ENCODE measurements at regions not wholly inside any gene's neighbourhood (a gene's known extent, or its start where the extent isn't known, plus 50 kb on each side); places are given as distances from the start of the nearest gene placed in this dataset.

DNA sequence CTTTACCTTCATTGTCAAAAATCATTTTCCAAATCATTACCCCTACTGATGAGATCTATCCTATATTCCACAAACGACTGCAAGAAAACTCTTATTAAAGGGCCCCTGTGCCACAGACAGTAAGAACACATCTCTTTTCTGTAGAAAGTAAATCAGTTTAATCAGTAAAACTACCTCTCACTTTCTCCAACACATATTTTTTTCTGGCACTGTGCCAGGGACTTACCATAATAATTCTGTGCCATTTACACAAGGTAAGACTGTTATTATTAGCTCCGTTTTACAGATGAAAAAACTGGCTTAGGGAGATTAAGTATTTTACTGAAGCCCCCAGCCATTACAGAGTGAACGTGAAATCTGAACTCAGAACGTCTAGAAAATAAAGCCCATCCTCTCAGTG, 587.0 kb upstream of the COX7C start:
- no peak for DNase-seq (ENCODE audit: low read depth)

- no peak for DNase-seq (ENCODE audit: low read depth)
Observed at GRCh38 chr5:86038566-86038965, 579.2 kb upstream of the COX7C start.

DNA sequence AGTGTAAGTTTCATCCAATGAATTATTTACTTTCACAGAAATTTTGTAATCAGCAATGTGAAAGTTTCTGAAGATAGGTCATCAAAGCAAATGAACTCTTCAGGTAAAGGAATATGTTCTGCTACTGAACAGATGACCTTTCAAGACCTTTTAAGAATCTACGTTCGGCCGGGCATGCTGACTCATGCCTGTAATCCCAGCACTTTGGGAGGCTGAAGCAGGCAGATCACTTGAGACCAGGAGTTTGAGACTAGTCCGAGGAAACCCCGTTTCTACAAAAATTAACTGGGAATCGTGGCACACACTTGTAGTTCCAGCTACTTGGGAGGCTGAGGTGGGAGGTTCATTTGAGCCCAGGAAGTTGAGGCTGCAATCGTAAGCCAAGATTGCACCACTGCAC, 578.4 kb upstream of the COX7C start:
- DNase-seq (ENCODE audit: low read depth), result no peak

GRCh38 chr5:86070719-86071118, 547.0 kb upstream of the COX7C start:
- DNase-seq (ENCODE audit: low read depth), result no peak

DNA sequence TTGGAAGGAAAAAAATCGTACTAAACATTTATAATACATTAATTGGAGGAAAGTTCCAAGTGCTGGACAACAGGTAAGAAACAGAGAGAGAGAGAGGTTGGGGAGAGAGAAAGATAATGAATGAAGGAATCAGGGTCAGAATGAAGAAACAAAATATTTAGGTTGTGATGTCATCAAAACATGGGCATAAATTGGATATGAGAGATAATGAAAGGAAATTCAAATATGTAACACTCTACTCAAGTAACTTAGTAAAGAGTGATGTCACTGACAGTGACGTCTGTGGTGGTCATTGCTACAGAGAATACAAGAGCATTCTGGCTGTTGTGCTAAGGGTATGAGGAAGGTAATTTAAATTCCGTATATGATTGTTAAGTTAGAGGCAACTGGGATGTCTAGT, 543.4 kb upstream of the COX7C start:
- no peak for DNase-seq (ENCODE audit: low read depth)

DNA sequence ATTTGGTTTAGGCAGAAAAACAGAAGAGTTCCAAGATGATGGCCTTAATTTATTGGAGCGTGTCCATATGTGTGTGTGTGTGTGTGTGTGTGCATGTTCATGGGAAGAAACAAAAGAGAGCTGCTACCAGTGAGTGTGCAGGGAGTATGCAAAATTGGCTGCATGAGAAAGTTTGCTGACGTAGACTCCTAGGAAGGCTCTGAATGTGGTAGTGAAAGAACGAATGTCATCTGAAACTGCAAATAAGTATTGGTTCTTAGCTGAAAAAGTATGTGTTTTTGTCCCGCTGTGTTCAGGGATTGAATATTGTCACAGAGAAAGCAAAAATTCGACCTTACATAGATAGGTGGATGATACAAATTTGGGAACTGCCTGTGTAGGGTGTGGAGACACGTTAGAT, 542.6 kb upstream of the COX7C start:
- no peak for DNase-seq (ENCODE audit: low read depth)

DNA sequence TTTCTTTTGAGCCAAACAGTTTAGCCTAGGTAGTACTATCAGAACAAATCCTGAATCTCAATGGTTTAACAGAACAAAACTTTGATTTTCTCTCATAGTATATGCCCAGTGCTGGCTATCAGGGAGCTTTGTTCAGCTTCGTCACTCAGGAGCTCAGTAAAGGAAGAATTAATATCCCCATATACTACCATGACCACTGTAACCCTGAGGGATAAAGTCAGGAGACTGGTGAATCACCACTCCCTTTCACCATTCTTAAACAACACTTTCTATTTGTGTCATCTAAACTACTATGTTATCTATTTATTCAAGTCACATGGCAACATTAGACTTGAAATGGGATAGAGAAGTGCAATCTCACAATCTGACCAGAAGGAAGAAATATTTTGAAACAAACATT, 522.6 kb upstream of the COX7C start:
- no peak for DNase-seq (ENCODE audit: low read depth)

DNA sequence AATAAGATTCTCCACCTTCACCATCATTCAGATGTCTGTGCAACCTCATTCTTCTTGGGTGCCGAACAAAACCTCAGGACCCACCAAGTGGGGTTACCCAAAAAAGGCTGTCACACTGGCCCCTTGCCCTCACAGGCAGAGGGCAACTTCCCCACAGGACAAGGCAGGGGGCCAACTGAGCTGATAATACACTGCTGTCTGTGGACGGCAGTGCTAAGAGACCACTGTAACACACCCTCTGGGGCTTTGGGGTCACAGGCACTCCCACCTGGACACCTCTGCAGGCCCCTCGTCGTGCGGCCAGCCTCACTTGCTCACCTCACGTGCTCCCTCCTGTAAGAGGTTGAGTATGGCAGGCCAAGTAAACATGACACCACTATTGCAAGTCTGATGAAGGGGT, 515.8 kb upstream of the COX7C start:
- DNase-seq (ENCODE audit: low read depth), result no peak

DNA sequence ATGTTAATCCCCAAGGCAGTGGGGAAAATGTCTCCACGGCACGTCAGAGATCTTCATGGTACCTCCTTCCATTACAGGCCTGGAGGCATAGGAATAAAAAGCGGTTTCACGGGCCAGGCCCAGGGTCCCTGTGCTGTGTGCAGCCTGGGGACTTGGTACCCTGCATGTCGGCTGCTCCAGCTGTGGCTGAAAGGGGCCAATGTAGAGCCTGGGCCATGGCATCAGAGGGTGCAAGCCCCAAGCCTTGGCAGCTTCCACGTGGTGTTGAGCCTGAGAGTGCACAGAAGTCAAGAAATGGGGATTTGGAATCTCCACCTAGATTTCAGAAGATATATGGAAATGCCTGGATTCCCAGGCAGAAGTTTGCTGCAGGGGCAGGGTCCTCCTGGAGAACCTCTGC, 508.9 kb upstream of the COX7C start:
- DNase-seq (ENCODE audit: low read depth), result no peak

GRCh38 chr5:86112249-86112648, 505.5 kb upstream of the COX7C start:
- no peak for DNase-seq (ENCODE audit: low read depth)

DNA sequence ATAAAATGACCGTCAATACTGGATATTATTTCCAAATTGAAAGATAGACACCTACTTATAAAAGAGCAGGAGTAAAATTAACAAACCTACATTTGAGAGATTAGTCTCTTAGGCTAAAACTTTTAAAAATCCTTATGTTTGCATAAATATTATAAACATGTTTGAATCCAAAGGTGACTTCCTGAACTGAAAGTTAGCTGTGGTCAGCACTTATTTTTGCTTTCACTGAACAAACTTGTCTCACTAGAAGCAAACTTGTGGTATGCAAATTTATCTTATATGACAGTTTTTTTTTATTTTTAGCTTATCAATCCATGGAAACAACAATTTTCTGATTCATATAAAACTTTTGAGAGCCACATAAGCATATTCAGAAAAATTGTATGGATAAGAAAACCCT, 502.6 kb upstream of the COX7C start:
- no peak for DNase-seq (ENCODE audit: low read depth)

DNA sequence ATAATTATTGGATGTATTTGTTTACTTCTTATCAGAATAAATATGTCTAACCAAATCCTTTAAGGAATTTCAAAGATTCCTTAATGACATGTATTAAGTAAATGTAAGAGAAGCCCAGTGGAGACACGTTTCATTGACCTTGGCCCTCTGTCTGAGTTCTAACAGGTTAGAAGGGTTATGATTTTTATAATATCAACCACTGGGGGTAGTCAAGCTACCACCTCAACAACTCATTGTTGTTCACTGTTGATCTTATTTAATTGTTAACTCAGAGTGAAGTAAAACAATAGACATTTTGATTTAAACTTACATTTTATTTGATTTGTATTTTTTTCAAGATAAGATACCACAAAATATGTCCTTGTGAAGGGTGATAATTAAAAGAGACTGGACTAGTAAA, 499.2 kb upstream of the COX7C start:
- no peak for DNase-seq (ENCODE audit: low read depth)

- no peak for DNase-seq (ENCODE audit: low read depth)
Observed at GRCh38 chr5:86124333-86124732, 493.4 kb upstream of the COX7C start.

GRCh38 chr5:86125731-86126601, 491.8 kb upstream of the COX7C start:
- DNase-seq (ENCODE audit: low read depth), result no peak

GRCh38 chr5:86127696-86128095, 490.0 kb upstream of the COX7C start:
- no peak for DNase-seq (ENCODE audit: low read depth)

GRCh38 chr5:86129009-86129408, 488.7 kb upstream of the COX7C start:
- no peak for DNase-seq (ENCODE audit: low read depth)

- DNase-seq (ENCODE audit: low read depth), result no peak
Observed at GRCh38 chr5:86137297-86137696, 480.4 kb upstream of the COX7C start.

DNA sequence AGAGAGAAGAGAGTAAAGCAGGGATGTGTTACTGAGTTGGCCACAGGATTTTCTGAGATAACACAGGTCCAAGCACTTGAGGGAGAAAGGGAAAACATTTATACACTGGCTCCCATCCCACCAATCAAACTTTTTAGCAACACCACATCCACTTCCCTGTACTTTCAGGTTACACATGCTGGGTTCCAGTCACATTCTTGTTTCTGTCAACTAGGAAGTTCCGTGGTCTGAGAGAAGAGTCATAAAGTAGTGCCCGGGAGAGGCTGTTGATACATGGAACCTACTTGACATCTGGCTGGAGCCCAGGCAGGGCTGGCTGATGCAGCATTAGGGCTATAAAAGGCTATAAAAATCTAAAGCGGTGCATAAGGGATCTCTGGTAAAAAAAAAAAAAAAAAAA, 473.9 kb upstream of the COX7C start:
- DNase-seq (ENCODE audit: low read depth), result no peak

DNA sequence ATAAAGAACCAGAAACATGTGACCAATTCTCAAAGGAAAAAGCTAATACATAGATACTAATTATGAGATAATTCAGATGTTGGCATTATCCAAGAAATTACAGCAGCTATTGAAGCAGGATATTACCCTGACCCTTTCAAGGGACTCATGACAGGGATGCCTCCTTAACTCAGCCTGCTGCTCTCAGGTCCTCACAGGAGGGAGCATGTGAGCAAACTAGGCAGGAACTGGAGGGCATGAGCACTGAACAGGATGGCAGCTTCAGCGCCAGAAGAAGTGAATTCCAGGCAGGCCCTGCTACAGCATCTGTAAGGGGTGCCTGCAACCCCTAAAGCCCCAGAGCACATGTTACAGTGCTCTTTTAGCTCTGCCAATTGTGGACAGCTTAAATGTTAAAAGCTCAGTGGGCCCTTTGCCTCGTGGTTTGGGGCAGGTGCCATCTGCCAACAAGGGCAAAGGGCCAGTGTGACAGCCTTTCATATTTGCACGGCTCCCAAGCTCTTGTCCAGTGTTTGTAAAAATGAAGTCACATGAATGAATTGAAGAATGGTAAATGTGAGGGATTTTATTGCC, 464.7 kb upstream of the COX7C start:
- no peak for DNase-seq (ENCODE audit: low read depth)

- DNase-seq (ENCODE audit: low read depth), result no peak
Observed at GRCh38 chr5:86155796-86156195, 461.9 kb upstream of the COX7C start.

DNA sequence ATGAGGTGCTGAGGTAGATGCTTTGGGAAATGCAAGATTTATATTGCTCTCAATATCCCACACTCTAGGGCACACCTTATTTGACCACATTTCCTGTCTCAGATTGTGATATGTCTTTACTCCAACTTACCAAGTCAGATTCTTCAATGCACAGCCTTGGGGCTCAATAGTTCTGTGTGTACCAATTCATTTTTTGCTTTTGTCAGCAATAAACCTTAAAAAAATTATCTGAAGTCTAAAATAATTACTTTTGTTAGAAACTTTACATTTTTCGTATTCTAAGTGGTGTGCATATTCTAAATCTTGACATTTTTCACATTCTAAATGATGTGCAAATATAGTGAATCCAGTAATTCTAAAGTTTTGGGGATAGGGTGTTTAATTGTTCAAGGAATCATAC, 447.5 kb upstream of the COX7C start:
- DNase-seq (ENCODE audit: low read depth), result no peak

DNA sequence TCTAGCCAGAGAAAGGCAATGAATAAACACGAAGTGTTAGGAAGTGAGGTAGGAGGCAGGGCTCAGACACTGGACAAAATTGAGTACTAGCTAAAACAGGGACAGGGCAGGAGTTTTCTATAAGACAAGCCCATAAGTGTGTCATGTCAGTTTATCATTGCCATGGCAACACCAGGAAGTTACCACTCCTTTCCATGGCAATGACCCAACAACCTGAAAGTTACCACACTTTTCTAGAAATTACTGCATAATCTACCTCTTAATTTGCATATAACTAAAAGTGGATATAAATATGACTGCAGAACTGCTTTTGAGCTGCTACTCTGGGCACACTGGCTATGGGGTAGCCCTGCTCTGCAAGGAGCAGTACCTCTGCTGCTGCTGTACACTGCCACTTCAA, 442.5 kb upstream of the COX7C start:
- DNase-seq (ENCODE audit: low read depth), result no peak

DNA sequence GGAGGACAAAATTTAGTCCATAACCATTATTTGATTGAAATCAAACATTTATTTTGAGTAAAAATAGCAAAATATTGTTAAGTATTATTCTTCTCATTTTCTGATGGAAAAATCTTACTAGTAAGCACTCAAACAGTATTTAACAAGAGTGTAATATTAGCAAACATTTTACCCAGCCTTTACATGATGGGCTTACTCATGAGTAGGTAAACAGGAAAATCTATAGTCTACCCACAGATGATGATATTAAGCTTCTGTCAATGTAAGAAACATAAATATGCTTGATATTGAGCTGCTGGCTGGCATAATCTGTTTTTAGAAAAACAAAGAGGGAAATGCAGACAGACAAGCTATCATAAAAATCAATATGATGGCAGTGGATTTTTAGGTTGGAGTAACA, 418.5 kb upstream of the COX7C start:
- DNase-seq (ENCODE audit: low read depth), result no peak

- DNase-seq (ENCODE audit: low read depth), result no peak
Observed at GRCh38 chr5:86228147-86228546, 389.6 kb upstream of the COX7C start.
